ENCODE measurements at regions not wholly inside any gene's neighbourhood (a gene's known extent, or its start where the extent isn't known, plus 50 kb on each side); places are given as distances from the start of the nearest gene placed in this dataset.

GRCh38 chr5:39800042-39800601 is 375.3 kb upstream of the DAB2 start:
- Histone ChIP-seq H3K4me1 (ENCODE audit: control insufficient read depth in 5 of 5, insufficient read depth in 5 of 5, low read length in 5 of 5) (peaks cover 0 to 16% (median 6%) of the 10 kb centered on the region in 5 donors), H3K4me3 (no peak overlapping the region), H3K27me3 (ENCODE audit: control insufficient read depth in 3 of 3, insufficient read depth in 3 of 3, low read length in 2 of 3) (no peaks in the 10 kb centered on the region), H3K36me3 (ENCODE audit: control insufficient read depth in 4 of 4, insufficient read depth in 4 of 4, low read length in 4 of 4) (no peaks in the 10 kb centered on the region), H3K9me3 (ENCODE audit: control insufficient read depth in 4 of 4, insufficient read depth in 3 of 4, low read length in 3 of 4) (no peaks in the 10 kb centered on the region), H3K9ac (ENCODE audit: insufficient read depth in 1 of 2, low read length in 2 of 2) (no peak overlapping the region), H3K27ac (ENCODE audit: low read depth in 1 of 2, low read length in 1 of 2) (no peak overlapping the region)
- 61 to 65% methylated on average over 3 of the region's 3 CpGs for WGBS, 2 donors
- no peak for ATAC-seq (ENCODE audit: insufficient read depth, low FRiP score)
- no peak for TF ChIP-seq CTCF (IDR thresholded peaks at IDR 0.05; ENCODE audit: control extremely low read depth, extremely low read depth)
- DNase-seq: peak in 1 of 3 donors; percentile 18

DNA sequence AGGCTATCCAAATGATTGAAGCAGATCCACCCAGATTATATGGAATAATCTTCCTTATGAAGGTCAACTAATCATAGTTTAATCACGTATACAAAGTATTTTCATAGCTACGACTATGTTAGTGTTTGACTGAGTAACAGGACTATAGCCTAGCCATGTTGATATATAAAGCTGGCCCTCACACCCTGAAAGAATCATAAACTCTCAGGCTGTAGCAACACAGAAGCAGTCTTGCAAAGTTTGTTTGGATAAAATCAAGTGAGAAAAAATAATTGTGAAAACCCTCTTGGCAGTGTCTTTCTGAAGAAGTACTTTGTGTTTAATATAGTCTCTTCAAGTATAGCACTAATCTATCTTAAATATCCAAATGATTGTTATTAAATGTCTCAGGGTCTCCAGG is 374.5 kb upstream of the DAB2 start:
- no peaks in the 10 kb centered on the region for H3K27me3 ChIP-seq (ENCODE audit: control insufficient read depth in 3 of 3, insufficient read depth in 3 of 3, low read length in 2 of 3)
- no peak overlapping the region for H3K27ac ChIP-seq (ENCODE audit: low read depth in 1 of 2, low read length in 1 of 2)
- DNase-seq (peak in 2 of 3 donors; percentile 51 to 61), ATAC-seq (ENCODE audit: insufficient read depth, low FRiP score) (no peak)
- H3K36me3 ChIP-seq (ENCODE audit: control insufficient read depth in 4 of 4, insufficient read depth in 4 of 4, low read length in 4 of 4): no peaks in the 10 kb centered on the region
- H3K9me3 ChIP-seq (ENCODE audit: control insufficient read depth in 4 of 4, insufficient read depth in 3 of 4, low read length in 3 of 4): no peaks in the 10 kb centered on the region
- peaks cover 0 to 25% (median 9%) of the 10 kb centered on the region in 5 donors for H3K4me1 ChIP-seq (ENCODE audit: control insufficient read depth in 5 of 5, insufficient read depth in 5 of 5, low read length in 5 of 5)
- no peak overlapping the region for H3K9ac ChIP-seq (ENCODE audit: insufficient read depth in 1 of 2, low read length in 2 of 2)
- TF ChIP-seq CTCF (IDR thresholded peaks at IDR 0.05; ENCODE audit: control extremely low read depth, extremely low read depth): no peak
- WGBS, 2 donors: 68 to 70% methylated on average over 2 of the region's 2 CpGs
- H3K4me3 ChIP-seq: no peak overlapping the region

GRCh38 chr5:39794513-39795210 is 369.9 kb upstream of the DAB2 start:
- no peaks in the 10 kb centered on the region for H3K27me3 ChIP-seq (ENCODE audit: control insufficient read depth in 3 of 3, insufficient read depth in 3 of 3, low read length in 2 of 3)
- no peaks in the 10 kb centered on the region for H3K9me3 ChIP-seq (ENCODE audit: control insufficient read depth in 4 of 4, insufficient read depth in 3 of 4, low read length in 3 of 4)
- H3K9ac ChIP-seq (ENCODE audit: insufficient read depth in 1 of 2, low read length in 2 of 2): peak overlapping the region in 1 of 2 donors; percentile 26
- peaks cover 0 to 27% (median 9%) of the 10 kb centered on the region in 5 donors for H3K4me1 ChIP-seq (ENCODE audit: control insufficient read depth in 5 of 5, insufficient read depth in 5 of 5, low read length in 5 of 5)
- H3K36me3 ChIP-seq (ENCODE audit: control insufficient read depth in 4 of 4, insufficient read depth in 4 of 4, low read length in 4 of 4): no peaks in the 10 kb centered on the region
- DNase-seq (peak in 2 of 3 donors; percentile 45 to 52), ATAC-seq (ENCODE audit: insufficient read depth, low FRiP score) (no peak)
- no peak for TF ChIP-seq CTCF (IDR thresholded peaks at IDR 0.05; ENCODE audit: control extremely low read depth, extremely low read depth)
- no peak overlapping the region for H3K27ac ChIP-seq (ENCODE audit: low read depth in 1 of 2, low read length in 1 of 2)
- 70 to 74% methylated on average over 5 of the region's 5 CpGs for WGBS, 2 donors
- no peak overlapping the region for H3K4me3 ChIP-seq
